ENCODE measurements at regions not wholly inside any gene's neighbourhood (a gene's known extent, or its start where the extent isn't known, plus 50 kb on each side); places are given as distances from the start of the nearest gene placed in this dataset.

DNA sequence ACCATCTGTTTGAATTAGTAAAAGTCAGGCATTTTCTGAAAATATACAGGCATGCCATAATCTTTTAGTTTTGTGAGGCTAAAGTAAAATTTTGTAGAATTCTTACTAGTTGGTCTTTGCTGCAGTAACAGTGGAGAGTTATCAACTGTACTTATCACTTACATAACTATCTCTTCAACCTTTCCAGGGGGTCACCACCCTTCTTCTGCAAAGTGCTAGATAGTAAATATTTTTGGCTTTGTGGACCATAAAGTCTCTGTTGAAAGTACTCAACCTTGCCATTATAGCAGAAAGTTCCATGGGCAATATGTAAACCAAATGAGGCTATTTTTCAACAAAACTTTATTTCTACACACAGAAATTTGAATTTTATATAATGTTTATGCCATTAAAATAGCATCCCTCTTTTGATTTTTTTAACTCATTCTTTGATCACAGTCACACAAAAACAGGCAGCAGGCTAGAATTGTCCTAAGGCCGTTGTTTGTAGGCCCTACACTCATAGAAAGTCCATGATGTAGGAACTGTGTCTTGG, 59.5 kb upstream of the KLF6 start:
- TF ChIP-seq, protein P1, sequence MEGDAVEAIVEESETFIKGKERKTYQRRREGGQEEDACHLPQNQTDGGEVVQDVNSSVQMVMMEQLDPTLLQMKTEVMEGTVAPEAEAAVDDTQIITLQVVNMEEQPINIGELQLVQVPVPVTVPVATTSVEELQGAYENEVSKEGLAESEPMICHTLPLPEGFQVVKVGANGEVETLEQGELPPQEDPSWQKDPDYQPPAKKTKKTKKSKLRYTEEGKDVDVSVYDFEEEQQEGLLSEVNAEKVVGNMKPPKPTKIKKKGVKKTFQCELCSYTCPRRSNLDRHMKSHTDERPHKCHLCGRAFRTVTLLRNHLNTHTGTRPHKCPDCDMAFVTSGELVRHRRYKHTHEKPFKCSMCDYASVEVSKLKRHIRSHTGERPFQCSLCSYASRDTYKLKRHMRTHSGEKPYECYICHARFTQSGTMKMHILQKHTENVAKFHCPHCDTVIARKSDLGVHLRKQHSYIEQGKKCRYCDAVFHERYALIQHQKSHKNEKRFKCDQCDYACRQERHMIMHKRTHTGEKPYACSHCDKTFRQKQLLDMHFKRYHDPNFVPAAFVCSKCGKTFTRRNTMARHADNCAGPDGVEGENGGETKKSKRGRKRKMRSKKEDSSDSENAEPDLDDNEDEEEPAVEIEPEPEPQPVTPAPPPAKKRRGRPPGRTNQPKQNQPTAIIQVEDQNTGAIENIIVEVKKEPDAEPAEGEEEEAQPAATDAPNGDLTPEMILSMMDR (IDR thresholded peaks at IDR 0.05) = no peak
- no peak for TF ChIP-seq EP300 (IDR thresholded peaks at IDR 0.05)
- TF ChIP-seq POLR2A (IDR thresholded peaks at IDR 0.05) = no peak
